B cell (primary cell): ENCODE measurements at regions not wholly inside any gene's neighbourhood (a gene's known extent, or its start where the extent isn't known, plus 50 kb on each side); places are given as distances from the start of the nearest gene placed in this dataset.

ENCODE experiments used
- CTCF ChIP-seq: fragments of 200-600 bp; IDR thresholded peaks from one replicate; pipeline ENCODE4 v1.8.0; 2022; ENCODE audit warnings: antibody characterized with exemption, mild to moderate bottlenecking
- EZH2 ChIP-seq: IDR thresholded peaks from 2 replicates; pipeline ENCODE4 v1.6.1; 2012; ENCODE audit warnings: borderline replicate concordance, low read depth, mild to moderate bottlenecking, moderate library complexity, low read length; ENCODE audit not compliant: insufficient read depth, poor library complexity, severe bottlenecking

GRCh38 chr14:71720978-71721624 is 211.1 kb upstream of the RGS6 start:
- no peak for TF ChIP-seq CTCF
- no peak for TF ChIP-seq EZH2
